ENCODE measurements at regions not wholly inside any gene's neighbourhood (a gene's known extent, or its start where the extent isn't known, plus 50 kb on each side); places are given as distances from the start of the nearest gene placed in this dataset.
"Not testable (repeated sequence)": the region's sequence is repeated elsewhere in the genome, so short reads cannot be mapped to it uniquely, and the experiment has no call there.

- Histone ChIP-seq H3K27ac (ENCODE audit: low read depth, low read length) (no peak overlapping the region), H3K27me3 (ENCODE audit: control insufficient read depth, insufficient read depth, low read length, poor library complexity, severe bottlenecking) (no peaks in the 10 kb centered on the region), H3K36me3 (ENCODE audit: control insufficient read depth, insufficient read depth, low read length) (no peaks in the 10 kb centered on the region), H3K9ac (ENCODE audit: extremely low read depth, low read length, poor library complexity, severe bottlenecking) (no peak overlapping the region), H3K4me1 (ENCODE audit: control insufficient read depth, insufficient read depth, low read length) (no peaks in the 10 kb centered on the region), H3K4me3 (ENCODE audit: low read length) (no peak overlapping the region), H3K9me3 (ENCODE audit: control insufficient read depth, low read length) (peaks cover 7% of the 10 kb centered on the region)
- WGBS, 2 experiments (ENCODE audit: insufficient coverage in 1 of 2, insufficient read length in 1 of 2): no CpG with 5 or more reads among the region's 1 CpG
- TF ChIP-seq CTCF (conservative IDR thresholded peaks at IDR 0.05): no peak
- DNase-seq: no peak
- H3K27me3 Mint-ChIP-seq (ENCODE audit: insufficient read depth): no peaks in the 10 kb centered on the region
- H3K4me3 Mint-ChIP-seq: no peak overlapping the region
- no peaks in the 10 kb centered on the region for H3K4me1 Mint-ChIP-seq
- no peak overlapping the region for H3K27ac Mint-ChIP-seq
- H3K36me3 Mint-ChIP-seq (ENCODE audit: low read depth): no peaks in the 10 kb centered on the region
- H3K9me3 Mint-ChIP-seq: peaks cover 22% of the 10 kb centered on the region
Measured at GRCh38 chr1:73671530-73671929, 526.4 kb downstream of the LRRIQ3 start.

GRCh38 chr1:73667959-73668358 is 530.0 kb downstream of the LRRIQ3 start:
- not testable (repeated sequence) for H3K36me3 ChIP-seq (ENCODE audit: control insufficient read depth, insufficient read depth, low read length); H3K27me3 ChIP-seq (ENCODE audit: control insufficient read depth, insufficient read depth, low read length, poor library complexity, severe bottlenecking); H3K9ac ChIP-seq (ENCODE audit: extremely low read depth, low read length, poor library complexity, severe bottlenecking); H3K4me3 ChIP-seq (ENCODE audit: low read length); H3K27ac Mint-ChIP-seq; H3K27ac ChIP-seq (ENCODE audit: low read depth, low read length); H3K4me1 ChIP-seq (ENCODE audit: control insufficient read depth, insufficient read depth, low read length); H3K27me3 Mint-ChIP-seq (ENCODE audit: insufficient read depth); H3K36me3 Mint-ChIP-seq (ENCODE audit: low read depth); H3K4me3 Mint-ChIP-seq; DNase-seq; H3K4me1 Mint-ChIP-seq; H3K9me3 ChIP-seq (ENCODE audit: control insufficient read depth, low read length)
- WGBS, 2 experiments (ENCODE audit: insufficient coverage in 1 of 2, insufficient read length in 1 of 2): 92% methylated on average over 4 of the region's 4 CpGs; no CpG with 5 or more reads in 1 of the 2 experiments
- peaks cover 26% of the 10 kb centered on the region for H3K9me3 Mint-ChIP-seq

GRCh38 chr1:73662526-73662925 is 535.5 kb downstream of the LRRIQ3 start:
- H3K9me3 Mint-ChIP-seq: peaks cover 23% of the 10 kb centered on the region

More at GRCh38 chr1:73662526-73662925, 535.5 kb downstream of the LRRIQ3 start:
- Histone ChIP-seq H3K27ac (ENCODE audit: low read depth, low read length) (no peak overlapping the region), H3K9ac (ENCODE audit: extremely low read depth, low read length, poor library complexity, severe bottlenecking) (no peak overlapping the region), H3K4me1 (ENCODE audit: control insufficient read depth, insufficient read depth, low read length) (no peaks in the 10 kb centered on the region), H3K4me3 (ENCODE audit: low read length) (no peak overlapping the region), H3K36me3 (ENCODE audit: control insufficient read depth, insufficient read depth, low read length) (no peaks in the 10 kb centered on the region), H3K9me3 (ENCODE audit: control insufficient read depth, low read length) (no peaks in the 10 kb centered on the region), H3K27me3 (ENCODE audit: control insufficient read depth, insufficient read depth, low read length, poor library complexity, severe bottlenecking) (no peaks in the 10 kb centered on the region)
- no peak overlapping the region for H3K27ac Mint-ChIP-seq
- no peak overlapping the region for H3K4me3 Mint-ChIP-seq
- no peak for TF ChIP-seq CTCF (conservative IDR thresholded peaks at IDR 0.05)
- H3K27me3 Mint-ChIP-seq (ENCODE audit: insufficient read depth): no peaks in the 10 kb centered on the region
- WGBS, 2 experiments (ENCODE audit: insufficient coverage in 1 of 2, insufficient read length in 1 of 2): 86% methylated on average over 2 of the region's 2 CpGs; no CpG with 5 or more reads in 1 of the 2 experiments
- H3K36me3 Mint-ChIP-seq (ENCODE audit: low read depth): no peaks in the 10 kb centered on the region
- DNase-seq: no peak
- no peaks in the 10 kb centered on the region for H3K4me1 Mint-ChIP-seq

All from endodermal cell (in vitro differentiated cells).